HL-60 (cell line): ENCODE measurements at regions not wholly inside any gene's neighbourhood (a gene's known extent, or its start where the extent isn't known, plus 50 kb on each side); places are given as distances from the start of the nearest gene placed in this dataset.

Source experiments
- GABPA ChIP-seq: IDR thresholded peaks from 2 replicates; pipeline ENCODE4 v1.6.1; 2012; ENCODE audit warnings: low read depth
- POLR2AphosphoS5 ChIP-seq: IDR thresholded peaks from 2 replicates; pipeline ENCODE4 v1.6.1; 2012; ENCODE audit warnings: low read depth
- REST ChIP-seq: IDR thresholded peaks from 2 replicates; pipeline ENCODE4 v1.6.1; 2012; ENCODE audit warnings: low read depth; ENCODE audit not compliant: insufficient replicate concordance
- SPI1 ChIP-seq: IDR thresholded peaks from 2 replicates; pipeline ENCODE4 v1.6.1; 2012; ENCODE audit warnings: low read depth, mild to moderate bottlenecking, borderline replicate concordance
- TF ChIP-seq, protein P1 (sequence below): IDR thresholded peaks from one replicate; pipeline ENCODE4 v1.5.1; 2011; ENCODE audit warnings: low read length, control low read depth, inconsistent platforms; ENCODE audit not compliant: insufficient read depth

DNA sequence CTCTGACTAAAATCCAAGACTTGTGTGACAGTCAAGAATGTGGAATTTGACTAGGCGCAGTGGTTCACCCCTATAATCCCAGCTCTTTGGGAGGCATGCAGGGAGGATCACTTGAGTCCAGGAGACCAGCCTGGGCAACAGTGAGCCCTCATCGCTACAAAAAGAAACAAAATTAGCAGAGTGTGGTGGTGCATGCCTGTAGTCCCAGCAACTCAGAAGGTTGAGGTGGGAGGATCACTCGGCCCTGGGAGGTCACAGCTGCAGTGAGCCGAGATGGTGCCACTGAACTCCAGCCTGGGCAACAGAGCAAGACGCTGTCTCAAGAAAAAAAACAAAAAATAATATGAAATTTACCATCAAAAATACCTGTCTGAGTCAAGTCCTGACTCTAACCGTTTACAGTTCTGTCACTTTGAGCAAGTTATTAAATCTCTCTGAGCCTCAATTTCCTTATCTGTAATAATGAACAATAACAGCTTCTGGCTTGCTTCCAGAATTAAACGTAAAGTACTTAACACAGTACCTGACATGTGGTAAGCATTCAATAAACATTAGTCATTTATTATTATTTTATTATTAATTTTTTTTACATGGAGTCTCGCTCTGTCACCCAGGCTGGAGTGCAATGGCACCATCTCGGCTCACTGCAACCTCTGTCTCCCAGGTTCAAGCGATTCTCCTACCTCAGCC lies 204.6 kb upstream of the TSC22D1 start:
- TF ChIP-seq, protein P1, sequence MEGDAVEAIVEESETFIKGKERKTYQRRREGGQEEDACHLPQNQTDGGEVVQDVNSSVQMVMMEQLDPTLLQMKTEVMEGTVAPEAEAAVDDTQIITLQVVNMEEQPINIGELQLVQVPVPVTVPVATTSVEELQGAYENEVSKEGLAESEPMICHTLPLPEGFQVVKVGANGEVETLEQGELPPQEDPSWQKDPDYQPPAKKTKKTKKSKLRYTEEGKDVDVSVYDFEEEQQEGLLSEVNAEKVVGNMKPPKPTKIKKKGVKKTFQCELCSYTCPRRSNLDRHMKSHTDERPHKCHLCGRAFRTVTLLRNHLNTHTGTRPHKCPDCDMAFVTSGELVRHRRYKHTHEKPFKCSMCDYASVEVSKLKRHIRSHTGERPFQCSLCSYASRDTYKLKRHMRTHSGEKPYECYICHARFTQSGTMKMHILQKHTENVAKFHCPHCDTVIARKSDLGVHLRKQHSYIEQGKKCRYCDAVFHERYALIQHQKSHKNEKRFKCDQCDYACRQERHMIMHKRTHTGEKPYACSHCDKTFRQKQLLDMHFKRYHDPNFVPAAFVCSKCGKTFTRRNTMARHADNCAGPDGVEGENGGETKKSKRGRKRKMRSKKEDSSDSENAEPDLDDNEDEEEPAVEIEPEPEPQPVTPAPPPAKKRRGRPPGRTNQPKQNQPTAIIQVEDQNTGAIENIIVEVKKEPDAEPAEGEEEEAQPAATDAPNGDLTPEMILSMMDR: no peak
- TF ChIP-seq POLR2AphosphoS5: no peak
- no peak for TF ChIP-seq GABPA
- TF ChIP-seq SPI1: no peak
- TF ChIP-seq REST: no peak
